ENCODE measurements at regions not wholly inside any gene's neighbourhood (a gene's known extent, or its start where the extent isn't known, plus 50 kb on each side); places are given as distances from the start of the nearest gene placed in this dataset.

DNA sequence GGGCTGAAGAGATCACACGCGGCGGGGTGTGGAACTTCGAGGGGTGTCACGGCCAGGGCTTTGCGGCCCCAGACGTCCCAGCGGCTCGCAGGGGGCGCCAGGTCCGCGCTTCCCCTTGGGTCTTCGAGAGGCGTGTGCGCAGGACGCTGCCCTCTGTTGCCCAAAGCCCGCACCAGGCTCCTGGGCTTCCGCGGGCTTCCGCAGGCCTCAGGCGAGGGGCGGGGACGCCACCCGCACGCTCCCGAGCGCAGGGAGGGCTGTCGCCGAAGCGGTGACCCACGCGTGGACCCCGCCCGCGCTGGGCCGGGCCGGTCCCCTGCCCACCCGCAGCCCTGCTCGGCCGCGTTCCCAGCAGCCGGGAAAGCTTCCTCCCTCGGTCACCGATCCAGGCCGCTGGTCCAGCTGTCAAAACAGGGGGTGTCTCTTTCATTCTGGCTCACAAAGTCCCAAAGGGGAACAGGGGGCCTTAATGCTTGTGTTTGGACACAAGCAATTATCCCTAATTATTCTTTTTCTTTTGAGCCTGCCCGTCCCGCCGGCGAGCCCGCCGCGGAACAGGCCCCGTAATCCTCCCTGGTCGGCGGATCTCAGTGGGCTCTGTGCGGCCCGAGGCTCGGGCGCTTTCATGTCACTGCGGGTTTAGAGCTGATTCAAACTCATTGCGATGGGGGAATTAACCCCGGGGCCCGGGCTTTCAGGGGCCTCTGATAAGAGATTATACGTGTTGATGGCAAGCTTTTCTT lies 60.6 kb downstream of the TMEM174 start:
- Mint-ChIP-seq H3K4me1 (peaks cover 23% of the 10 kb centered on the region), H3K27ac (peak overlapping the region in 2 of 3 experiments; percentile 28 to 56), H3K36me3 (ENCODE audit: low read depth) (no peaks in the 10 kb centered on the region), H3K9me3 (no peaks in the 10 kb centered on the region), H3K4me3 (peak overlapping the region; percentile 74 to 80 (median 77)), H3K27me3 (ENCODE audit: low read depth) (peaks cover 85% of the 10 kb centered on the region)
- TF ChIP-seq, protein P1, sequence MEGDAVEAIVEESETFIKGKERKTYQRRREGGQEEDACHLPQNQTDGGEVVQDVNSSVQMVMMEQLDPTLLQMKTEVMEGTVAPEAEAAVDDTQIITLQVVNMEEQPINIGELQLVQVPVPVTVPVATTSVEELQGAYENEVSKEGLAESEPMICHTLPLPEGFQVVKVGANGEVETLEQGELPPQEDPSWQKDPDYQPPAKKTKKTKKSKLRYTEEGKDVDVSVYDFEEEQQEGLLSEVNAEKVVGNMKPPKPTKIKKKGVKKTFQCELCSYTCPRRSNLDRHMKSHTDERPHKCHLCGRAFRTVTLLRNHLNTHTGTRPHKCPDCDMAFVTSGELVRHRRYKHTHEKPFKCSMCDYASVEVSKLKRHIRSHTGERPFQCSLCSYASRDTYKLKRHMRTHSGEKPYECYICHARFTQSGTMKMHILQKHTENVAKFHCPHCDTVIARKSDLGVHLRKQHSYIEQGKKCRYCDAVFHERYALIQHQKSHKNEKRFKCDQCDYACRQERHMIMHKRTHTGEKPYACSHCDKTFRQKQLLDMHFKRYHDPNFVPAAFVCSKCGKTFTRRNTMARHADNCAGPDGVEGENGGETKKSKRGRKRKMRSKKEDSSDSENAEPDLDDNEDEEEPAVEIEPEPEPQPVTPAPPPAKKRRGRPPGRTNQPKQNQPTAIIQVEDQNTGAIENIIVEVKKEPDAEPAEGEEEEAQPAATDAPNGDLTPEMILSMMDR (IDR thresholded peaks at IDR 0.05; ENCODE audit: unreplicated experiment in 3 of 3): no peak

DNA sequence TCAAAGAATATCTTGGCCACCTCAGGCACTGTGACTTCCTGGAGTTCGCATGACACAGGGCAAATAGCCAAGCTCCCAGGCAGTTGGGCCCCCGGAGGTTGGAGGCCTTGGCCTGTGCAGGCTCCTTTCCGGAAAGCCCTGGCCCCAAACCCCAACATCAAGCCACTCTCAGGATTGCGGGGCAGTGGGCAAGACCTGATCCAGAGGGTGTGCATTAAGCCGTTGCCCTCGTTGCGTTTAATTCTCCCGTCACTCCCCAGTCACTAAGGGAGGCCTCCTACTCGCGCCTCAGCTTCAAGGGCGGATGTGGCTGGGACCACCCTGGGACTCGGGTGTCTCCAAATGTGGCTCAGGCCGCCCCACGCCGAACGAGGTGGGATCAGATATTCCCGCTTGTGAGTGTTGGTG lies 60.1 kb downstream of the TMEM174 start:
- Mint-ChIP-seq H3K36me3 (ENCODE audit: low read depth) (no peaks in the 10 kb centered on the region), H3K27me3 (ENCODE audit: low read depth) (peaks cover 91% of the 10 kb centered on the region), H3K9me3 (no peaks in the 10 kb centered on the region), H3K4me1 (peaks cover 23% of the 10 kb centered on the region), H3K27ac (peak overlapping the region in 2 of 3 experiments; percentile 41 to 51), H3K4me3 (peak overlapping the region; percentile 38 to 60 (median 58))
- TF ChIP-seq, protein P1 (IDR thresholded peaks at IDR 0.05; ENCODE audit: unreplicated experiment in 3 of 3): no peak

DNA sequence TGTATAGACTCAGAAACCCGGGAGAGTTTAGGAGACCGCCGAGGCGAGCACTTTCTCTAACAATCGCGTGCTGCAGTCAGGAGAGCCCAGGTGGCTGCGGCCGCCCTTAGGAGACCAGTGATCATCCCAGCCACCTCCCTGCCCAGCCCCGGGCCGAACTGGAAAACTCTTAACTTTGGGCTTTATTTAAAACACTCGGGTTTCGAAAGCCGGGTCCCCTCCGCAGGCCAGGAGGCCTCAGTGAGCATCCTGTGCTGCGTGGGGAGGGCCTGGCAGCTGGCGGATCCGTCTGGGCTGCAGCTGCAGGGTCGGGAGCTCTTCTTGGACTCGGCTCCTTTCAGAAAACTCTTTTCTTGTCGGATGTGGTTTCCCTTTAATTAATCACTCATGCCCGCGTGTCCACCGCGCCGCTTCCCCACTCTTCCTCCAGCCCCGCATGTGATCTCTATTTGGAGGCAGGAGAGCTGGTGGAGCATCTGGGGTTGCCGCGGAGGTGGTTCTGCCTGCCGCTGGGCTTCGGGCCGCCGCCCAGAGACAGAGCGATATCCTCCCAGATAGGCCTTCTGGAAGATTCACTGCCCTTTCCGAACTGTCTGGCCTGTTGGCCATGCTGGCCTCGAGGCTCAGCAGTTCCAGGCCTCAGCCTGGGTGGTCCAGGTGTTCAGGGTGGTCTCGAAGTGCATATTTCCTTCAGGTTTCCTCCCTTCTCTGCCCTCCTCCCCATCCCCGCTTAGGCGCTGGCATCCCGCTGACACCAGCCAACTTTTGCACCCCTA lies 59.5 kb downstream of the TMEM174 start:
- TF ChIP-seq, protein P1 (IDR thresholded peaks at IDR 0.05; ENCODE audit: unreplicated experiment in 3 of 3): no peak
- H3K27me3 Mint-ChIP-seq (ENCODE audit: low read depth): peaks cover 97% of the 10 kb centered on the region
- no peaks in the 10 kb centered on the region for H3K9me3 Mint-ChIP-seq
- H3K36me3 Mint-ChIP-seq (ENCODE audit: low read depth): no peaks in the 10 kb centered on the region
- H3K27ac Mint-ChIP-seq: peak overlapping the region in 2 of 3 experiments; percentile 41 to 71
- H3K4me3 Mint-ChIP-seq: peak overlapping the region; percentile 45 to 60 (median 58)
- H3K4me1 Mint-ChIP-seq: peaks cover 23% of the 10 kb centered on the region

DNA sequence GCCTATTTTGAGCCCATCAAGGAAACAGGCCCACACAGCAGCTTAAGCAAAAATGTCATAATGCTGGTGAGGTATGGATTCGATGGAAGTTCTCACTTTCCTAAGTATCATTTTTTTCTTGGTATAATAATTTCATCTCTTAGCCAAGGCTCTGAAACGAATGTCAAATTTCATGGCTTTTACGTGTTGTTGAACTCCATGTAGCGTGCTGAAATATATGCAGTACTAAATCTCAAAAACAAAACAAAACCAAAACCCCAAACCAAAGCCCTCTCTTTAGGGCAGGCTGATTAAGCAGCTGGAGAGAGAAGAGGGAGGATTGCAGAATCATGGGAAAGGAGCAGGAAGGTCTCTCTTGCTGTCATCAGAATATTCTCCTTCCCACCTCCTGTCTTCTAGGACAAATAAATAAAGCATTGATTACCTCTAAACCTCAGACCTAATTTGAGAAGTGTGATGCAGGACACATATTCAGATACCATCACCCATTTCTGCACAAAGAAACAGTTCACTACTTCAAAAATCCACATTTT lies 58.3 kb downstream of the TMEM174 start:
- Mint-ChIP-seq H3K27ac (peak overlapping the region; percentile 48 to 71 (median 71)), H3K4me1 (peaks cover 23% of the 10 kb centered on the region), H3K27me3 (ENCODE audit: low read depth) (peaks cover 96% of the 10 kb centered on the region), H3K9me3 (no peaks in the 10 kb centered on the region), H3K36me3 (ENCODE audit: low read depth) (no peaks in the 10 kb centered on the region), H3K4me3 (peak overlapping the region in 2 of 3 experiments; percentile 36 to 45)
- TF ChIP-seq, protein P1 (IDR thresholded peaks at IDR 0.05; ENCODE audit: unreplicated experiment in 3 of 3): no peak

DNA sequence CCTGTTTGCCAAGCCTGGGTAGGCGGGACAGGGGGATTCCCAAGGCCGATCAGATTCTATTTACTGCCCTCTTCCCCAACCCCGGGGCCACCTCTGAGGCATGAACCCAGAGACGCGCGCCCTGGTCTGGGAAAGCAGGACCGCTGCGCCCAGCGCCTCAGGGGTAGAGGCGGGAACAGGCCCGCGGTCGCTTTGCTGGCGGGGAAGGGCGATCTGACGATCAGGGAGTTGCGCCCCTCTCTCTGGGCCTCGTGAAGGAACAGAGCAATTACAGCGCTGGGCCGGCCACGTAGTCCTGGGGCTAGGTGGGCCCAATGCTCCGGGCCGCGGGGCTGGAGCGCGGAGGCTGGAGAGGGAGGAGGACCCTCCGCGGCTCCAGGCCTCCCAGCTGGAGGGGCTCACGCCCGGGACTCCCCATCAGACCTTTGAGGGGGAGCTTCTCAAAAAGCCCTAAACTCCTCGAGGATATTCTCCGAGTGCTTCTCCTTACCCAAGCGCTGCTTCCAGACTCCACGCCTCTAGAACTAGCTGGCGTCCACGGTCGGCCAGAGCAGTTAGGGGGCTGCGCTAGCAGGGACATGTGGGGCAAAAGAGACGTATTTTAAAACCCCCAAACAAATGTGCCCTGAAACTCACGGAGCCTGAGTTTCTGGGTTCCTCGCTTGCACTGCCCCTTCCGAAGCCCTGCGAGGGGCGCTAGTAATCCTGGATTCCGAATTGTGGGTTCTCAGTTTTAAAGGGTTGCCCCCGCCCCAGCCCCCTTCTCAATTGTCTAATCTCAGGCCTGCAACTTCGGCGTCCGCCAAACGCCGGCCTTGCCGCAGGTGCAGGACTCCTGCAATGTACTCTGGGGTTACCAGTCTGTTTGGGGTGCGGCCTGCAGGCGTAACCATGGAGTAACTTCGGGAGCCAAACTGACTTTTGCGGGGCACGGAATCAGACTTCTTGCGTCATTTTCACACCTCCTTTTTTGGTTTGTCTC lies 57.6 kb downstream of the TMEM174 start:
- TF ChIP-seq, protein P1 (IDR thresholded peaks at IDR 0.05; ENCODE audit: unreplicated experiment in 3 of 3): no peak
- H3K9me3 Mint-ChIP-seq: no peaks in the 10 kb centered on the region

More for the DNA sequence above, 57.6 kb downstream of the TMEM174 start:
- Mint-ChIP-seq H3K4me3 (no peak overlapping the region), H3K27ac (peak overlapping the region in 1 of 3 experiments; percentile 71), H3K4me1 (peaks cover 23% of the 10 kb centered on the region), H3K27me3 (ENCODE audit: low read depth) (peaks cover 96% of the 10 kb centered on the region), H3K36me3 (ENCODE audit: low read depth) (no peaks in the 10 kb centered on the region)

Data from nephron (organoid).